ENCODE measurements at regions not wholly inside any gene's neighbourhood (a gene's known extent, or its start where the extent isn't known, plus 50 kb on each side); places are given as distances from the start of the nearest gene placed in this dataset.

- H3K27me3 ChIP-seq (ENCODE audit: control insufficient read depth in 4 of 4, insufficient read depth in 4 of 4, low read length in 3 of 4), result no peaks in the 10 kb centered on the region
- H3K9ac ChIP-seq (ENCODE audit: low read depth in 1 of 2, low read length in 2 of 2), result no peak overlapping the region
- DNase-seq (ENCODE audit: low spot score), result no peak
- no peaks in the 10 kb centered on the region for H3K9me3 ChIP-seq (ENCODE audit: control insufficient read depth in 4 of 4, low read length in 3 of 4)
- no peaks in the 10 kb centered on the region for H3K4me1 ChIP-seq (ENCODE audit: control insufficient read depth in 4 of 4, insufficient read depth in 4 of 4, low read length in 3 of 4)
- H3K36me3 ChIP-seq (ENCODE audit: control insufficient read depth in 4 of 4, insufficient read depth in 3 of 4, low read depth in 1 of 4, low read length in 3 of 4), result no peaks in the 10 kb centered on the region
- H3K4me3 ChIP-seq (ENCODE audit: low read depth in 1 of 3, low read length in 3 of 3), result no peak overlapping the region
- H3K27ac ChIP-seq (ENCODE audit: low read depth in 1 of 2, low read length in 2 of 2), result no peak overlapping the region
- TF ChIP-seq RAD21 (IDR thresholded peaks at IDR 0.05), result no peak
- no peak for TF ChIP-seq GABPA (IDR thresholded peaks at IDR 0.05 in 1 of 2, conservative IDR thresholded peaks at IDR 0.05 in 1 of 2)
- TF ChIP-seq HNF4A (conservative IDR thresholded peaks at IDR 0.05), result no peak
- TF ChIP-seq, protein P1, sequence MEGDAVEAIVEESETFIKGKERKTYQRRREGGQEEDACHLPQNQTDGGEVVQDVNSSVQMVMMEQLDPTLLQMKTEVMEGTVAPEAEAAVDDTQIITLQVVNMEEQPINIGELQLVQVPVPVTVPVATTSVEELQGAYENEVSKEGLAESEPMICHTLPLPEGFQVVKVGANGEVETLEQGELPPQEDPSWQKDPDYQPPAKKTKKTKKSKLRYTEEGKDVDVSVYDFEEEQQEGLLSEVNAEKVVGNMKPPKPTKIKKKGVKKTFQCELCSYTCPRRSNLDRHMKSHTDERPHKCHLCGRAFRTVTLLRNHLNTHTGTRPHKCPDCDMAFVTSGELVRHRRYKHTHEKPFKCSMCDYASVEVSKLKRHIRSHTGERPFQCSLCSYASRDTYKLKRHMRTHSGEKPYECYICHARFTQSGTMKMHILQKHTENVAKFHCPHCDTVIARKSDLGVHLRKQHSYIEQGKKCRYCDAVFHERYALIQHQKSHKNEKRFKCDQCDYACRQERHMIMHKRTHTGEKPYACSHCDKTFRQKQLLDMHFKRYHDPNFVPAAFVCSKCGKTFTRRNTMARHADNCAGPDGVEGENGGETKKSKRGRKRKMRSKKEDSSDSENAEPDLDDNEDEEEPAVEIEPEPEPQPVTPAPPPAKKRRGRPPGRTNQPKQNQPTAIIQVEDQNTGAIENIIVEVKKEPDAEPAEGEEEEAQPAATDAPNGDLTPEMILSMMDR (IDR thresholded peaks at IDR 0.05; ENCODE audit: low read depth, low read length, missing input control), result no peak
- TF ChIP-seq YY1 (IDR thresholded peaks at IDR 0.05), result no peak
- no peak for TF ChIP-seq EGR1 (IDR thresholded peaks at IDR 0.05; ENCODE audit: low read depth in 2 of 2)
- TF ChIP-seq NR2F2 (IDR thresholded peaks at IDR 0.05), result no peak
- TF ChIP-seq JUND (IDR thresholded peaks at IDR 0.05), result no peak
- TF ChIP-seq ZBTB33 (IDR thresholded peaks at IDR 0.05), result no peak
- no peak for TF ChIP-seq TAF1 (conservative IDR thresholded peaks at IDR 0.05)
- TF ChIP-seq FOXA2 (IDR thresholded peaks at IDR 0.05), result no peak
- no peak for TF ChIP-seq FOXA1 (IDR thresholded peaks at IDR 0.05)
Observed at GRCh38 chr13:63093907-63094469, 1678.3 kb upstream of the PCDH20 start.

DNA sequence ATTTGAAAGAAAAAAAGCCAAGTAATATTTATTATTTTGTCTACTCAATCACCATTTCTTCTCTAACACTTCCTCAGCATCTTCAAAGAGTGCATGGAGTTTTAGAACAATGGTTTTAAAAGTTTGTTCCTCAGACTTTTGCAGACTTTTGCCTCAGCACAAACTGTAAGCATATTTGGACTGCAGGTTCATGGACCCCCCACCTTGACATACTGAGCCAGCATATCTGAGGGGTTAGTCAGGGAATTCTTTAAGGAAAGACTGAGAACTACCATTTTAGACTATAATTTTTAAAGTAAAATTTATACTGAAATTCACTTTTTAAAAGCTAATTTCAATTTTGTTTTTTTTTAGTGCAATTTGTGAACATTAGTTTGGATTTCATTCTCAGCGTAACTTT, 1676.8 kb upstream of the PCDH20 start:
- H3K9me3 ChIP-seq (ENCODE audit: control insufficient read depth in 4 of 4, low read length in 3 of 4), result no peaks in the 10 kb centered on the region
- H3K9ac ChIP-seq (ENCODE audit: low read depth in 1 of 2, low read length in 2 of 2), result no peak overlapping the region
- H3K27me3 ChIP-seq (ENCODE audit: control insufficient read depth in 4 of 4, insufficient read depth in 4 of 4, low read length in 3 of 4), result no peaks in the 10 kb centered on the region
- H3K4me3 ChIP-seq (ENCODE audit: low read depth in 1 of 3, low read length in 3 of 3), result no peak overlapping the region
- no peaks in the 10 kb centered on the region for H3K4me1 ChIP-seq (ENCODE audit: control insufficient read depth in 4 of 4, insufficient read depth in 4 of 4, low read length in 3 of 4)
- H3K36me3 ChIP-seq (ENCODE audit: control insufficient read depth in 4 of 4, insufficient read depth in 3 of 4, low read depth in 1 of 4, low read length in 3 of 4), result no peaks in the 10 kb centered on the region
- no peak for DNase-seq (ENCODE audit: low spot score)
- 99% methylated on average over 1 of the region's 1 CpG for WGBS
- TF ChIP-seq HNF4G (IDR thresholded peaks at IDR 0.05) (no peak), ZBTB33 (IDR thresholded peaks at IDR 0.05) (no peak), TAF1 (conservative IDR thresholded peaks at IDR 0.05) (no peak), HNF4A (conservative IDR thresholded peaks at IDR 0.05) (no peak), GABPA (IDR thresholded peaks at IDR 0.05 in 1 of 2, conservative IDR thresholded peaks at IDR 0.05 in 1 of 2) (no peak), NR2F2 (IDR thresholded peaks at IDR 0.05) (no peak), FOXA2 (IDR thresholded peaks at IDR 0.05) (no peak), RXRA (IDR thresholded peaks at IDR 0.05) (no peak)
- H3K27ac ChIP-seq (ENCODE audit: low read depth in 1 of 2, low read length in 2 of 2), result no peak overlapping the region

Measured in liver (tissue), 8 donors.